SH-SY5Y (cell line): ENCODE measurements at regions not wholly inside any gene's neighbourhood (a gene's known extent, or its start where the extent isn't known, plus 50 kb on each side); places are given as distances from the start of the nearest gene placed in this dataset.

Source experiments
- GATA2 ChIP-seq: IDR thresholded peaks from 2 replicates; pipeline ENCODE4 v1.6.1; 2011; ENCODE audit warnings: mild to moderate bottlenecking, low read depth, low read length
- GATA3 ChIP-seq: IDR thresholded peaks from 2 replicates; pipeline ENCODE4 v1.6.1; 2011; ENCODE audit warnings: low read depth, mild to moderate bottlenecking, low read length, moderate library complexity

GRCh38 chr2:235160281-235160810 lies 208.5 kb downstream of the SH3BP4 start:
- TF ChIP-seq GATA2, result no peak
- TF ChIP-seq GATA3, result no peak
